ENCODE measurements at regions not wholly inside any gene's neighbourhood (a gene's known extent, or its start where the extent isn't known, plus 50 kb on each side); places are given as distances from the start of the nearest gene placed in this dataset.
A peak's percentile ranks its signal among the peaks of the same experiment; 100 is the strongest.

DNA sequence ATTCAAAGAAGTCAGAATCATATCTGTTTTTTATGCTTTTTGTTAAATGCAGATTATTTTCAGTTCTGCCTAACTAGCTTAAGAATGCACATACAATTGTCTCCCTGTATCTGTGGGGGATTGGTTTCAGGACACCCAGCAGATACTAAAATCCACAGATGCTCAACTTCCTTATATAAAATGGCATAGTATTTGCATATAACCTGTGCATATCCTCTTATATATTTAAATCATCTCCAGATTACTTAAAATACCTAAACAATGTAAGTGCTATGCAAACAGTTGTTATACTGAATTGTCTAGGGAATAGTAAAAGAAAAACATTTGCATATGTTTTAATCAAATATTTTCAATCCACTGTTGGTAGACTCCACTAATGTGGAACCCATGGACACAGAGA lies 279.4 kb downstream of the TMA16 start:
- DNase-seq, result no peak

DNA sequence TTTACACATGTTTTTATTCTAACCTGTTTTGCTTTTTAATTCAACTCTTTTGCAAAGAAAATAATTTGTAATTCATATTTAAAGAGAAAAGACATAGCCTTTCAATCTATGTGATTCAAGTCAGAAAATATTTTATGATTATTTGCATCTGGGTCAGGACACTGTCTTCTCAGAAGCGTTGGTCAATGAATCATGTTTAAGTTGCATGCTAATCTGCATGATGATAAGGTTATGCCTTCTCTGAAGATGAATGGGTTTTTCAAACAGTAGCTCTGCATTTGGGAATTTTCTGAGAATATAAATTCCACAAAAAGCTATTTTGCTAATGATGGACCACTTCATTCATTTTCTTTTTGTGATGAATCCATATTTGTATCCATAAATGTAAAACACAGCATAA lies 282.5 kb downstream of the TMA16 start:
- no peak for DNase-seq

DNA sequence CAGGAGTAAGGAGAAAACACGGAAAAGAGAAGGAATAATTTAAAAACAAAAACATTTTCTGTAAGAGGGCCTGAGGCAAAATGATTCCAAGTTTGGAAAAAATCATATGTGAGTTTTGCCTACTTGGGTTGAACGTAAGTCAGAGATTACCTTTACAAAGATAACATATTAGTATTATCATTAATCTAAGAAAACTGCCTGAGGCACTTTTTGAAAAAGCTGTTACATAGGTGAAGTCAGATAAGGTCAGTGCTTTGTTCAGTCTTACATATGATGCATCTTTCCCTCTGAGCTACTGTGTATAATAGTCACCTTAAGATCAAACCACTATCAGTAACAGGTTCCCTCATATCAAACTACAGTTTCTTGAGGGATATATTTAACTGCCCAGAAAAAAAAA lies 287.2 kb downstream of the TMA16 start:
- no peak for DNase-seq

DNA sequence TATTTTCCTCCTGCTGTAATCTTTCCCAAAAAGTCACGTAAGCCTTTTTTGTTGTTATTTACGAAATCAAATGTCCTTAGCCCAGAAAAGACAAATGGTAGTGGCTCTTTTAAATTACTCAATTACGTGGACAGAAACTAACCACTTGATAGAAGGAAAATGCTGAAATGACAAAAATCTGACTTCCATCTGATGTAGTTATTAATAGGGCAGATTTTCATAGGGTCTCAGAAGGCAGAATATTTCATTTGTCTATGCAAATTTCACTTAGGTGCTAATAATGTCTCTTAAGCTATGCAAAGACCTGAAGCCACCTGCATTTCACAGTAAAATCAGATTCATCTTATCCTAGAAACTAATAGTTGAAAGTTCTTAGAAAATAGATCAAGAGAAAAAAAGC lies 295.7 kb downstream of the TMA16 start:
- no peak for DNase-seq

DNA sequence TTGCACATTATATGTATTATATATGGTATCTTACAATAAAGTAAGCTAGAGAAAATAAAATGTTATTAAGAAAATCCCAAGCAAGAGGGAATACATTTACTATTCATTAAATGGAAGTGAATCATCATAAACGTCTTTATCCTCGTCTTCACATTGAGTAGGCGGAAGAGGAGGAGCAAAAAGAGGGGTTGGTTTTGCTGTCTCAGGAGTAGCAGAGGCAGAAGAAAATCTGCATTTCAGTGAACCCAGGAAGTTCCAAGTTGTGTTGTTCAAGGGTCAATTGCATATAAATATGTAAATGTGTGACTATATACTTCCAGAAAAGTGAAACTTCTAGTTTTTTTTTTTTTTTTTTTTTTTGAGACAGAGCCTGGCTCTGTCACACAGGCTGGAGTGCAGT lies 301.4 kb downstream of the TMA16 start:
- no peak for DNase-seq

DNA sequence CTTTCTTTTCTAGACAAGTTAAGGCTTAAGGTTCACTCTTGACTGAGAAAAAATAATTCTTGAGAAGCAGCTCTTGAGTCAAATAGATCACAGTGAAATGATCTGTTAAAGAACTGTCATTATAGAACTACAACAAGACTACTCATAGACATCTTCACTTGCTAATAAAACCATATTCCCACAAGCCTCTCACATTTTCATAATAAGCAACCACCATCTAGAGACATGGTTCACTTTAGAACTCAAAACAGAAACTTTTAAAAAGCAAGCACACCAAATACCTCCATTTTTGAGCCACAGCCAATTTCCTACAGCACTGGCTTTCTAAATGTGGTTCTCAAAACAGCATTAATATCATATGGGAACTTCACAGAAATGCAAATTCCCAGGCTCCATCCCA lies 309.5 kb downstream of the TMA16 start:
- DNase-seq, result no peak

DNA sequence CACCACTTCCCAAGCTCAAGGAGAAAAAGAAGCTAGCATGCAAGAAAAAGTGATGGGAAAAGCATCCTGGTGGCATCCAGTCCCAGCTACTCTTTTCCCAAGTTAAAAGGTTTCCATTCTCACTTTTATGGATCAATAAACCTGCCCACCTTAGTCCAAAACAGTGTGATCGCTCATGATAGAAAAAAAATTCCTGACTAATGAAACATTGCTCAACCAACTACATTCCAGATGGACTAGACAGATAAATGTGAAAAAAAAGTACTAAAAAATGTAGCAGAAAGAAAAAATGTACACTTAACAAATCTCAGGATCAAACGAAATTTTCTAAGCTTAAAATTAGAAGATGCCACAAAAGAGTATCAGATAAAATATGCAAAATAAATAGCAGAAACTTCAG lies 312.2 kb downstream of the TMA16 start:
- no peak for DNase-seq

DNA sequence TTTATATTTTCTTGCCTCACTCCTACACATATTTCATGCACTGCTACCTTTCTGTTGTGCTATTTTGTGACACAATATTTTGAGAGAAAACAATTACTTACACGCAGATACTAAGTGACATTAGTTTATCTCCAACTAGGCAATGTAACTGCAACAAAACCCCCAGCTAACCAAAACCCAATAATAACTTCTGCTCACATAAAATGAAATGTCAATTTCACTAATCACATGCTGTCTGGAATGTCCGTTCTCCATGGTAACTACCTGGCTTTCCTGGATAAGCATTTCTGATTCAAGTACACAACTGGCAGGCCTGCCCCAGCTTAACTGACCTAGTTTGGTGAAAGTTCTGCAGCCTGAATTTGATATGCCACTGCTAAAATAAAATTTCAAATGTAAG lies 313.5 kb downstream of the TMA16 start:
- DNase-seq, result no peak

DNA sequence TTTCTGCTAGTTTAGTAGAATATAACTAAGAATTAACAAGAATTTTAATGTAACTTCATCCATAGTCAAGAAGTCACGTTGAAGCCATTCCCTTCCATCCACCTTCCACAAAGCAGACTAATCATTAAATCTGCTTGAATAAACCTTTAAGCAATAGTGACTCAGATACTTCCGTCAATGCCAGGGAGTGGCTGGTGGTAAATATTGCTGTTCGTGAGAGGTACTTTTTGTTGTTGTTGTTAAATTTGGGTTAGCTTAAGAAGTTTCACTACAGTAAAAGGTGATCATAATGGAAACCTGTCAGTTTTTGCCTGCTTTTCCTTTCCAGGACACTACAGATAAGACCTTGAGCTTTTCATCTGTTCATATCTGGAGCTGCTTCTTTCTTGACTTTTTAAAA lies 316.3 kb downstream of the TMA16 start:
- no peak for DNase-seq

DNA sequence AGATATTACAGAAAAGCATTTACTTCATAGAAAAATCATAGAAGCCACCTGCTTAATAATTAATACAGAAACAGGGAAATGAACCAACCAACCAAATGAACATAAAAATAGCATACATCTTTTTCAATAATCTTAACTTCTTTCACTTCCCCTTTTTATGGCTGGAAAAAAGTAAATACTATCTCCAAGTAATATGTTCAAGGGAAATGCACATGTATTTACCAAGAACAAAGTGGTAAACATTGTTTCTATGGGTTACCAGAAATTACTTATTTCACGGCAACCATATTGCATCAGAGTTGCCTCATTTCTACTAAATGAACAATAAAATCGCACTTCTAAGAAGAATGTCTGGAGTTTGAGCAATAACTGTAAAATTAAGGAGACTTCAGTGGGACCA lies 321.3 kb downstream of the TMA16 start:
- DNase-seq, result no peak

DNA sequence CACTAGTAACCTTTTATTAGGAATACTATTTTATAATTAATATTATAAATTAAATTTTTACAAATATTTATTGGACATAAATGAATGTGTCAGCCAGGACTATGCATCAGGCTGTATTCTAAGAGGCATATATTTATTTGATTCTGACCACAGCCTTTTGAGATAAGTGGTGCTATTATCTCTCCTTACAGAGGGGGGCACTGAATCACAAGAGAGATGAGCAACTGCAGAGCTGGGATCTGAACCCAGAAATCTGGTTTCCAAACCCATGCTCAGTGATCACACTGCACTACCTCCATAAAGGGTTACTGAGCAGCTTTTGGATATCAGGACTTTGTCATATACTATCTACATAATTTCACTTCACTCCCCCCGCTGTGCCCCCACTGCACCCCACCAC lies 322.0 kb downstream of the TMA16 start:
- peak; percentile 9 for DNase-seq

DNA sequence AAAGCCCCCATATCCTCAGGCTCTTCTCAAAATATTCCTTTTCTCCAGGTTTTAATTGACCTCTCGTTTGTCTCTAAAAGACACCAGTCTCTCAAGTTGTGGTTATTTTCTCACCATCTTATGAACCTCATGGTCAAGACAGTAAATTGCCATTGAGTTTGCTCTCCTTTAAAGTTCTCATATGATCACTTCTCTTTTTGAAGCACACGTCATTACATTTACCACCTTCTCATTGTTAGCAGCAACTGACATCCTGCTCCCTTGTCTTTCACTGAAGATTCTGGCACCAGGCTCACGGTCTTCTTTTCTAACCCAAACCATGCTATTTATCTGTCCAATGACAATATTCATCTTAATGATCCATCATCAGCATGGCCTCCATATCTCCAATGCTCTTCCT lies 324.2 kb downstream of the TMA16 start:
- DNase-seq, result no peak

DNA sequence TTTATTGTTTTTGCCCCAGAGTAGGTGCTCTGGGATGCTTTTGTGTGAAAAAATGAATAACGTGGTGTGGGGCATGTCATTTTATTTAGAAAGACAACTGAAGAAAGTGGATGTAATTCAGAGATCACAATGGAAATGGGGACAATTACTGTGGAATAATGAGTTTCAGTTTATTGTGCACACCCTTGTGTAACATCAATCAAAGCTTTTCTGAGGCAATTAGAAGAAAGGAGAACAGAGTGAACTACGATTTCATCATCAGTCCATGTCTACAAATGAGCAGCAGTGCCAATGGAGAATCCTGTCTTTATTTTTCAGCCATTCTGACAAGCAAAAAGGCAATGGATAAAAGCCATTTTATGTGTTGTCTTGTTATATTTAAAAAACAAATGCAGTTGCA lies 339.2 kb downstream of the TMA16 start:
- DNase-seq, result no peak

DNA sequence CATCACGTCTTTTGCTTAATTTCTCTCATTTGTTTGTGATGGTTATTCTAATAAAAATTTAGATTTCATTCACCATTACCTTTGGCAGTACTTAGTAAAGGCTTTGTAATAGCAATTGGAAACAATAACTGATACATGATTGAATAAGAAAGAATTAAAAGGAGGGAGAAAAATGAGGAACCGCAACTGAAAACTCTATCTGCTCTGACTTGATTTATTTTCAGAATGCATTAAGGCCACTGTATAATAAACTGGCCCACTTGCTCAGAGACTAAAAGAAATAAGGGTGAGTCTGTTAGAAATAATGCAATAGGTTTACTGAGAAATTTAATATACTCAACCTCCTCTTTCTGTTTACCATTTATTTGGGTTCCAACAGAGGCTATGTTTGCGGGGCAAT lies 351.5 kb downstream of the TMA16 start:
- no peak for DNase-seq

DNA sequence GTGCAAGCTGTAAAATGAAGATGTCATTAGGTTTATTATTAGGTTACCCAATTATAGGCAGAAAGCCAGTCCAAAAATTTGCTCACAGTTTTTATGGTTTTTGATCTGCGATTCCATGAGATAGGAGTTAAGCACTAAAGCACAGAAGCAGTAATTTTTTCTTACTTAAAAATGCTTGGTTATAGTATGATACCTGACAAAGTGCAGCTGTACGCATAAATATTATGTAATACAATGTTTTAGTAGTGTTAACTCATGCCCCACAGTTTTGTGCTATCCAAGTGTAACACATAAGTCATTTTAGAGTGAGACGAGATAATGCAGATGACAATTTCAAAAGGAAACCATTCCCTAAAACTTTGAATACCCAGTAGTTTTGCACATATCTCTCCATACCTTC lies 357.8 kb downstream of the TMA16 start:
- no peak for DNase-seq

DNA sequence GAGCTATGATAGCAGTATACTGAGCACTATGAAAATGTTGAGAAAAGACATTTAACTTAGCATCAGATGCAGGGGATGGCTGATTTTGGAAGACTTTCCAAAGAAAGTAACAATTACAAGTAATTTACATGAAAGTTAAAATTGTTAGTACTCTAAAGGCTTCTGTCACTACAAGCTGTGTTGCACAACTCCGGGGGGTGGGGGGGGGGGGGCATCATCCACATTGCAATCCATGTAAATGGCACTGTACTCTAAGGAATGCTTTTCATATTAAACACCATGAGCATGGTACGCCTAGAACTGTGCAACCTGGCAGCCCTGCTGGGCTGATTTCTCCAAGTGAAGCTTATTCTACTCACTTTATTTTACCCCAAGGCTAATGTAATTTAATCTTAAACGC lies 363.4 kb downstream of the TMA16 start:
- no peak for DNase-seq

DNA sequence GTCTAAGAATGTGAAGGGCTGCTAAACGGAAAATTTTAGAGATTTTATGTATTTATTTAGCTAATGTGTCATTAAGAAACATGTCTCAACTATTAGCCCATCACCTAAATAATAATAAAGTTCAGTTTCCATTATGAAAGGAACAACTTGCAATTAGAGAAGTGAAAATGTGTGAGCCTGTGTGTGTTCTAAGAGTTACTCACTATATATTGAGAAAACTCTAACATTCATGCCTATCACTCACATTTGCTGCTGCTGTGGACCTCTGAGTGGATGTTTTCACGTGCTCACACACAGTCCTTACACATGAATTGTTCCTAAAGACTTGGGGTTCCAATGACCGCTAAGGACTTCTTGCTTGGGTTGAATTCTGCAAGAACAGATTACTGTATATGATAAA lies 364.0 kb downstream of the TMA16 start:
- DNase-seq, result no peak

DNA sequence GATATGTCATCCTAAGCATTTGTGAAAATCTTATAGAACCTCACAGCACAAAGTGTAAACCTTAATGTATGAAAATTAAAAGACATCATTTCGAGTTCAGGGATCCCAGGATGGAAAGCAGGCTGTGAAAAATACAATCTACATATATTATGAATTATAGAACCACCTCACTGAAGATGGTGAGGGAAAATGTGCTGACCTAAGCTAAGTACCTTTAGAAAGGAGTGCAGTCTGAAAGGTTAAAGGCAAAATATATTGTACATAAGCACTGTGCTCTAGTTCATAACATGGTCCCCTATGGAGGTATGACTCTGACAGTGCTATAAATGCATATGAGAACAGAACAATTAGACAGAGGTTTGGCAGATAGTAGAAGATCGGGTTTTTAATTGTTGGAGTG lies 368.6 kb downstream of the TMA16 start:
- DNase-seq, result no peak

DNA sequence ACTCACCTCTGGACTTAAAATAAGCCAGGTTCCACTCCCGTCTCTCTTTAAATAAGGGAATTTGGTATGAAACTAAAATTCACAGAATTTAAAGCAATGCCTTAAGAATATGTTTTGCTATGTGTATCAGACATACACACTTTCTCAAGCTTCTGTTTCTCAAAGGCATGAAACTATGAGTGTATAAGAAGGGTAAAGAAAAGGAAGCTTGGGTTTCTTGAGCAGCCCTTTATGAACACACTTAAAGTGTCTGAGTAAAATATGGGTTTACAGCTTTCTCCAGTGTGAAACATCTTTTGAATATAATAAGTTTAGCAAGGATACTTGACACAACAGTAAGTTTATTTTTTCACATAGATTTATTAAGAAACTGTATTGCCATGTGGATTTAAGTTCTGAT lies 370.5 kb downstream of the TMA16 start:
- DNase-seq, result no peak

DNA sequence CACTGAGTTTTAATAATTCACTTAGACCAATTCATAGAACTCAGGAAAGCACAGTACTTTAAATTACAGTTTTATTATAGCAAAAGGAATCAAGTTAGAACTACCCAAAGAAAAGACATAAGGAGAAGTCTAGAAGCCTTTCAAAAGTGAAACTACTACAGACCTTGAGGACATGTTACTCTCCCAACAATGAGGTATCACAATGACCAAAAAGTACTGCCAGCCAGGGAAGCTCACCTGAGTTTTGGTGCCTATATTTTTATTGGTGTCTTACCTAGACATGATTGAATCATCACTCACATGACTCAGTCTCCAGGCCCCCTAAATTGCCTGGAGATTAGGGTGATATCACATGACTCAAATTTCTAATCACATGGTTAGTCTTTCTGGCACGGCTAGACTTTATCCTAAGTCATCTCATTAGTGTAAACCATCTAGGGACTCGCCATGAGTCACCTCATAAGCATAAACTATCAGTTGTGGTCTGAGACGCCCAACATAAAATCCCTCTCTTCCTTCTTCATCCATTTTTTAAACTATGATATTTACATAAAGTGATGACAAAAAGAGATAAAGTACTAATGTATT lies 372.3 kb downstream of the TMA16 start:
- DNase-seq, result peak; percentile 11

DNA sequence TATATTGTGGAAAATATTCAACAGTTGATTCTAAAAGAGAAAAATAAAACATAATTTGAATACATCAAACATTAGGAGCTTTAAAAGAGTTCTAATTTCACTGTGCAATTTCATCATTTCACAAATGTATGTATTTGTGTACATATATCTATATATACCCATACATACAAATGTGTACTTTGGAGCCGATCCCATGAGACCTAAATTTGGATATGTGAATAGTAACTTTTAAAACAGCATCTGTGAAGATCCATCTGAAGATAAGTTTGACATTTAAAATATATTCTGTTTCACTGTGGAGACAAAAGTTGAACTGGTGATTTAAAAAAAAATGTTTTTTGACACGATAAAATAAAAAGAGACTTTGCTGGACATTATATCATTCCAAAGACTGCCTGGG lies 374.0 kb downstream of the TMA16 start:
- DNase-seq, result no peak

DNA sequence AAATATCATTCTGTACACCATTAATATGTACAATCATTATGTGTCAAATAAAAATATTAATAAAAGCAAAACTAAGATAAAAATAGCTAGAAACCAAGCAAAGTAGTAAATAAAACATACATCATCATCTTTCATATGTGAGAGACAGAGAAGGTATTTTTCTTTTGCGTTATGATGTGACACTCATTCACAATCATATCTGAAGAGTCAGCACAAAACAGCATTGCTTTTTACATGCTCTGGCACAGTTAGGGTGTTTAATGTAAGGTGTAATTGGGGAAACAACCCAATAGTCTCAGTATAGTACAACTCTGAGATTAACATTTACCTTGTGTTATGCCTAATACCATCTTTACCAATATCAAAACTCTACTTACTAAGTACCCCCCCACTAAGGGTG lies 376.6 kb downstream of the TMA16 start:
- DNase-seq, result no peak

DNA sequence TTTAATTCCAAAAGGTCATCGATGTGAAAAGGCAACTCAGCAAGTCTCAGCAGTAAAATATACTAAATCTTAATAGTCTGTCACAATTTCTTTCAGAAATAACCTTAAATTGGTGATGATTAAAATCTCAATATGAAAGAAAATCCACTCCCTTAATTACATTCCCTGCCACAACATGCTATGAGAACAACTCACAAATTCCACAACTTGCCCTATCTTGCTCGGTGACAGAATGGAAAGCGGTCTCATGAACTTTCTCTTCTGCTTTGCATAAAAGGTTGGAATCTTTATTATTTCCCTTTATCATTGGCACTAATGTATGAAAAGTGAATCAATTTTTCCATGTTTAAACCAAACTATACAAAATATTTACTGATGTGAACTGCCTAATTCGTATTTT lies 380.8 kb downstream of the TMA16 start:
- DNase-seq, result no peak

DNA sequence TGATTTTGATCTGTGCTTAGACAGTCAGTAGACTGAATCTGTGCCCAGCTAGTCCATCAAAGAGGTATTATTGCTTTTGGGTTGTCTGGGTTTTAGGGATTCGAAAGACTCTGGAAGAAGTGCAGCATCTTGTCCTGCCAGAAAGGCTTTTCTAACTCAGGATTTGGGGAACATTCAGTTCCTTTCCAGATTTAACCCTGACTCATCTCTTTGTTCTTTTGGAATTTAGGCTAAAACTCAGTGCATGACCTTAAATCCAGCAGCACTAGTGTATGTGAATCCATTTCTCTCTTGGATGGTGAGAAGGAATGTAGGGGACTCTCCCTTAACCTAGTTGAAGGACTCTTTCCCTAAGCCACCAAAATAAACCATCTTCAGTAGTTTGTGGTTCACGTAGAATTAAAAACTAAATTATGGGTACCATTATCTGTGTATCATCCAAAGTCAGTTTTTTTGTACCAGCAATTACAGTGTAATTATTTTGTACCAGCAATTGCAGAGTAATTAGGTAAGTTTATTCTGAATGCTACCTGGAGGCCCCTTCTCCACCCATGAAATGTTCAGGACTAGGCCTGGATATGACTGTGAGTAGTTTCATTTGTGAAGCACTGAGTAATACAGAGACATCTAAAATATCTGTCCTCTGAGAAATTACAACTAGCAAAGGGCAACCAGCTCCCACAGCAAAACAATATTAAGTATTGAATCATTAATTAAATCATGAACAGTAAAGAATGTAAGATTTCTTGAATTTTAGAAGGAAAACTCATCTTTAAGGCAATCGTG lies 384.0 kb downstream of the TMA16 start:
- no peak for DNase-seq

DNA sequence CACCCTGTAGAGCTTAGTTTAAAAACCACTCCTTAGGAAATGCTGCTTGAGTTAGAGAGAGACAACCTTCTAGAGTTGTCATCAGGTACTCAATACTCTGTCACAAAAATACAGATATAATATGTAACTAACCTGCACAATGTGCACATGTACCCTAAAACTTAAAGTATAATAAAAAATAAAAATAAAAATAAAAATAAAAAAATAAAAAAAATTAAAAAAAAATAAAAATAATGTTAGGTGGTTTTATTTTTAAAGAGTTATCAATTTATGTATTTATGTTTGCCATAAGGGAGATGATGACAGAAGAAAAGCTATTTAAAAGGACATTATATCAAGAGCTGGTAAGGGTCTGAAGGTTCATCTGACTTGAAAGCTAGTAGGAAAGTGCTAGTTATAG lies 397.9 kb downstream of the TMA16 start:
- DNase-seq, result peak; percentile 0
